ENCODE measurements at regions not wholly inside any gene's neighbourhood (a gene's known extent, or its start where the extent isn't known, plus 50 kb on each side); places are given as distances from the start of the nearest gene placed in this dataset.
"Not testable (repeated sequence)": the region's sequence is repeated elsewhere in the genome, so short reads cannot be mapped to it uniquely, and the experiment has no call there.

DNA sequence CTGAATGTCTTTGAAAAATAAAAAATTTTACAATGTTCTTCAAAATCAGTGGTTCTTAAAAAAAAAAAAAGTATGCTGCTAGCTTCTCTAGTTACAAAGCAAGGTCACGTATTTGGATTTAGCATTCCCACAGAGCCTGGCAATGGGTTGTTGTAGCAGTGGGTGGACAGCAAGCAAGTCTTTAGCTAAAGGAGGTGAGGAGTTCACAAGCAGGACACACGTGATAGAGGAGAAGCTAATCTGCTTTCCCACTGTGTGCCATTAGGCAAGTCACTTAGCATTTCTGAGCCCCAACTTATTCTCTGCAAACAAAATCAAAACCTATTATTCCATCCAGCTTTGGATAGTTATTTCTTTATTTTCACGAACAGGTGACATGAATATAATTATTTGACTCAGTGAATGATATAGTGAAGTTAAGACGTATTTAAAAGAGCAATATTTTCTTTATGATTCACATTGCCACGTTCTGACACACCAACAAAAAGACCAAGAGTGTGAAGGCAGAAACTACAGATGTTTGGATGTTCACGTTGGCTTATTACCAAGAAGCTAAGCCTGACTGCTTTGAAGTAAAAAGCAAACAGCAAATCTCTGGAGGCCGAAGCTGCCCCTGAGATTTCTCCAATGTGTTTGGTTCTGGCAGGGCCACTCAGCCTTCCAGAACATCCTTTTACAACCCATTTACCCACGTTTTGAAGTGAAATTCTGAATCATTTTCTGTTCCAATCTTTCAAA, 612.1 kb upstream of the CDH6 start:
- DNase-seq, result no peak

GRCh38 chr5:30574761-30575160, 618.7 kb upstream of the CDH6 start:
- no peak for DNase-seq

DNA sequence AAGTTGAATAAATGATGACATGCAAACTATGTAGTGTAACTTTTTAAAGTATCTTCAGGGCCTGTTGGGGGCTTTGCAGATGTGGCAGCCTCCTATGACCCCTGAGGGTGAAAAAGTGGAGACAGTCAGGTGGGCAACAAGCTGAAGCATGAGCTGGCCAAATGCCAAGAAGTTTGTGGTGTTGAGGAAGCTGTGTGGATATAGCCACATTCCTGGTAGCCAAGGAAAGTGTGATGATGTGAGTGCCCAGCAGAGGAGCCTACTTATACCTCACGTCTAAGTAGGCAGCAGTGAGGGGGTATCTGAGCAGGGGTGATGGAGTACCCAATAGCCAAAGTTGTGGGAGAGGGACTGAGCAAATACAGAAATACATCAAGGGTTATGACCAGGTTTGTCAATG, 621.2 kb upstream of the CDH6 start:
- DNase-seq, result no peak

- DNase-seq, result no peak
These were observed 631.7 kb upstream of the CDH6 start for GRCh38 chr5:30561771-30562170.

- DNase-seq, result no peak
These were observed 641.9 kb upstream of the CDH6 start for GRCh38 chr5:30551618-30552017.

DNA sequence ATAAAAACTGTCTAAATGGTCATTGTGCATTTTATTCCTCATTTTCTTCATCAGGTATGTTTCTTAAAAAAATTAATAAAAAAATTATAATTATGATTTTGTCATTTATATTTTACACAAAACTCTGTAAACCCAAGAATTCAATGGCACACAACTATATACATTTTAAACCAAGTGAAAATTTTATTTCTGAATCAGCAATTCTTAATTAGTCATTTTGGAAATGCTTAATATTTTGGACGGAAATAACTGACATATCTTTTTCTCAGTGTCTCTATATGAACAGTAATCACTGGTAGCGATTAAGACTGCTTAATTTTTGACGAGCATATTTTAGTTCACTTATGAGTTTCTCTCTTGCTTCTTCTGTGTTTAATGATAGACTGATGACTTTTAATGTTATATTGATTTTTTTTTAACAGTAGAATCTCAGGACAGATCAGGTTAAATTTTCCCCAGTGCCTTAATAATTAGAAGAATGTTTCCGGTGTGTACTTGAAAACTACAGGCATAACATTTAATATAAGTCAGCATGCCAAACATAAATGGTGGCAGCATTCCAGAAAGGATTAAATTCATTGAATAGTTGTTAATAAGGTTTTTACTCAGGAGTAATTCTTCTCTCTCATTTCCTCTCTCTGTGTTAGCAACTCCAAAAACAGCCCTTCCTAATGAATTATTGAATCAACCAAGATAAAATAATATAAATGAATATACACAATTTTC, 644.7 kb upstream of the CDH6 start:
- no peak for DNase-seq

GRCh38 chr5:30540150-30540549, 653.3 kb upstream of the CDH6 start:
- no peak for DNase-seq

DNA sequence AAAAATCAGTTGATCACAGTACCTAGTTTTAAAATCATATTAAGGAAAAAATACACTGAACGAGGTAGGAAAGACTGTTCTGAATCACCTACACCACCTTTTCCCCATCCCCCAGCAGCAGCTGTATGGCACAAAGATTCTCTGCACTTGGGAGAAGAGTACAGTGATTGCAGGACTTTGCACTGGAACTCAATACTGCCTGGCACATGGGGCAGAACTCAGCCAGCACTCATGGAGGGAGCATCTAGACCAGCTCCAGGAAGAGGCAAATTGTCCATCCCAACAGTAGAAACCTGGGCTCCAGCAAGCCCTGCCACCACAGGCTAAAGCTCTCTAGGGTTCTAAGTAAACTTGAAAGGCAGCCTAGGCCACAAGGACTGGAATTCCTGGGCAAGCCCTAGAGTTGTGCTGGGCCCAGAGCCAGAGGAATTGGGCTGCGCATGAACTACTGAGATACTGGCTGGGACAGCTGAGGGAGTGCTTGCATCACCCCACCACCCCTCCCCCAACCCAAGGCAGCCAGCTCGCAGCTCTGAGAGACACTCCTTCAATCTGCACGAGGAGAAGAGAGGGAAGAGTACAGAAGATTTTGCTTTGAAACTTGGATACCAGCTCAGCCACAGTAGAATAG, 654.4 kb upstream of the CDH6 start:
- DNase-seq, result no peak

GRCh38 chr5:30525353-30525752, 668.1 kb upstream of the CDH6 start:
- DNase-seq, result no peak

- no peak for DNase-seq
These were observed 669.1 kb upstream of the CDH6 start for GRCh38 chr5:30524428-30524827.

DNA sequence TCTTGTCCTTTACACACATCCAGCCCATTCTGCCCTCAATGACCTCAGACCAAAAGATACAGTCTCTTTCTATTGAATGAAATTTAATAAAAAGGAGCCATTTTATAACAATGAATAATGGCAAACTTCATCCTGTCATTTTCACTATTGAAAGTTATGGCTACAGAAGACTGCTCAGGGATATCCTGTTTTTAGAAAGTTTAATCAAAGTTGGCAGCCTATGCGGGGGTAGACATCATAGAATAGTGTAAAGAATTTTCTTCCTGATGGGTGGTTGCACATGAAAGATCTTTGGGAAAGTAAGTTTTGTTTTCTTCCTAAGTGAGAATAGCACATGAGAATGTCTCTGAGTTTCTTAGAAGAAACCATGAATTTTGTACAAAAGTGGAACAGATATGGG, 670.4 kb upstream of the CDH6 start:
- DNase-seq, result no peak

DNA sequence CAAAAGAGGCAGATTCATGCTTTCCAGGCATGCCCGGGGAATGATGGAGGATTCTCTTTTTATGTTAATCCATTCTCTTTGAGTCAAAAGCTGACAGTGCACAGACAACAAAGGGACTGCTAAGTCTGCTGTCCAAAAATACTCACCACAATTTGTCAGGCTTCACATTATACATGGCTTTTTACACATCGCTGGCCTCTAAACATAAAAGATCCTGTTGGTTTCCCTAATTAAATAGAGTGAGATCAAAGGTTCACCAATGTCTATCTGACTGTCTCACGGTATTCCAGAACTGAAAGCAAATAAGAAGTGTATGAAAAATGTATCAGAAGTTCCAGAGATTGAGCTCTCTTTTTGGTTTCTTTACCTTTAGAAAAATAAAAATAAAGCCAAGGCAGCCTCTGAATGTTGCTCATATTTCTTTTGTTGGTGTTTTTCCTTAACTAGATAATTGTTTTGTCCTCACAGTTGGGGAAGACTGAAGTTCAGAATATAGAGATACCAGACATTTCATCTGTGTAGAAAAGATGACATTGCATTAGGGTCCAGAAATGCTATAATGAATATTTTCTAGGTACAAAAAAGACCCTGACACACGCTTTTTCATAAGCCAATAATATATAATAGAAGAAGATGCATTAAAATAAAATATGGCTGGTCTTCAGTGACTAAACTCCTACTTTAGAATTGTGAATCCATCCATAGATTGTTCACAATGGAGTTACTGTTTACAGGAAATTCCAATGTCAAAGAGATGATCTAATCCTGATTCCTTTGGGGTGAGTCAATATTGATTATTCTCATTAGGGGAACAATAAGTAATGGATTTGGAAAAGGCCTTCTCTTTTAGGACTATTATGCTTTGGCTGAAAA, 688.2 kb upstream of the CDH6 start:
- no peak for DNase-seq

- DNase-seq, result no peak
These were observed 691.2 kb upstream of the CDH6 start for GRCh38 chr5:30502277-30502676.

DNA sequence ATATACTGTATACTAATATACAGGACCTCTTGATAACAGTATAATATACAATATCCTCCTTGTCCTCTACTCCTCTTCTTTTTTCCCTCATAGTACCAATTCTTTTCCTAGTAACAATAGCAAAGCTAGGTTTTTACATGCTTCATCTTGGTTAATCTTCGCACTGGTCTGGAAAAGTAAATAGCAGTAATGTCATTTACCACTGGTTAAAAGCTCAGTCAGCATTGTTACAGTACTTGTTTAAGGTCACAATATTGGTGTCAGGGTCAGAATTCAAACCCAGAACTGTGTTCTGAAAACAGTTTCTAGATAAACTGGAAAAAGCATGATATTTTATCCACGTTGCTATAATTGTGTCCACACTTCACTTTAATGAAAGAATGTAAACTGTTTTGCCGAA, 692.4 kb upstream of the CDH6 start:
- no peak for DNase-seq

- DNase-seq, result no peak
These were observed 693.0 kb upstream of the CDH6 start for GRCh38 chr5:30500513-30500912.

DNA sequence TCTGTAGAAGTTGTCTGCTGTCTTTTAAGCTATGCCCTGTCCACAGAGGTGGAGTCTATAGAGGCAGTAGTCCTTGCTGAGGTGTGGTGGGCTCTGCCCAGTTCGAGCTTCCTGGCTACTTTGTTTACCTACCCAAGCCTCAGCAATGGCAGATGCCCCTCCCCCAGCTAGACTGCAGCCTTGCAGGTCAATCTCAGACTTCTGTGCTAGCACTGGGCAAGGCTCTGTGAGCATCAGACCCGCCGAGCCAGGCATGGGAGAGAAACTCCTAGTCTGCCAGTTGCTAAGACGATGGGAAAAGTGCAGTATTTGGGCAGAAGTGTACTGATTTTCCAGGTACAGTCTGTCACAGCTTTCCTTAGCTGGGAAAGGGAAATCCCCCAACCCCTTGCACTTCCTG, 694.1 kb upstream of the CDH6 start:
- DNase-seq, result no peak

GRCh38 chr5:30498972-30499371, 694.5 kb upstream of the CDH6 start:
- DNase-seq, result no peak

GRCh38 chr5:30498509-30498908, 695.0 kb upstream of the CDH6 start:
- not testable (repeated sequence) for DNase-seq

- not testable (repeated sequence) for DNase-seq
These were observed 699.4 kb upstream of the CDH6 start for GRCh38 chr5:30494113-30494512.

DNA sequence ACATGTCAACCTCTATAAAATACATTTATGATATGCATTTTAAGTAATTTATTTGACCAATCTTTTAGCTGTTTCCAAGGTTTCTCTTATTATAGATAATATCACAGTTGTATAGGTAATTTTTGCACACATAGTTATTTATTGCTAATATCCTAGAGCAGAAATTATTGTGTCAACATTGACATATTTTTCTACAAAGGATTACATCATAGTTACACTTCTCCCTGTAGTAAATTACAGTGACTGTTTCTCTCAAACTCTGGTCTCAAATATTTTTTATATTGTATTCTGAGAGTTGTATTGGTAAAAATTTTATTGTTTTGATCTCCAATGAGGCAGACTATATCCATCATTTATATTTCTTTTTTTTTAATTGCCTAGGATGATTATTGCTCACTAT, 714.4 kb upstream of the CDH6 start:
- DNase-seq, result no peak

- DNase-seq, result no peak
These were observed 718.1 kb upstream of the CDH6 start for GRCh38 chr5:30475429-30475828.

DNA sequence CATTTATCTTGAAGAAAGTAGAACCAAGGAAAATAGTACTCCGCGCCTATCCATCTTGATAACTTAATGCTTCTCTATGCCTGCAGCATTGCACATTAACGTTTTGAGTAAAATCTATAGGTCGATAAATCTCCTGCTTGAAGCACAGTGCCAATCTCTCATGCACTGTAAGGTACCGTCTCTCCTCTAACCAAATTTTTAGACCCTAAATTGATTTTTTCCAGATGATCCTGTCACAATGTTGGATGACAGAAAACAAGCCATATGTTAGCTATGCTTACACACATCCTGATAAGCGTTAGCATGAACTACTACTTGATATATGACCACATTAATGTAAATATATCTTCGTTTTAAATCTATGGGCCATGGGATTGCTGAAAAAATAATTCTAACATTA, 723.8 kb upstream of the CDH6 start:
- no peak for DNase-seq

GRCh38 chr5:30458681-30459080, 734.8 kb upstream of the CDH6 start:
- DNase-seq, result no peak

Data from CD4-positive, alpha-beta T cell treated with Interleukin-17A for 1 hour (primary cell).